Endodermal cell (in vitro differentiated cells): ENCODE measurements at regions not wholly inside any gene's neighbourhood (a gene's known extent, or its start where the extent isn't known, plus 50 kb on each side); places are given as distances from the start of the nearest gene placed in this dataset.

ENCODE experiments used
- DNase-seq: peaks from one replicate; pipeline ENCODE4 v3.0.0-alpha.2; 2017
- H3K27ac ChIP-seq: 2 replicates; pipeline ENCODE4 v1.5.1; 2013; ENCODE audit warnings: mild to moderate bottlenecking, low read depth, low read length, moderate library complexity
- H3K27me3 ChIP-seq: 2 replicates; pipeline ENCODE4 v1.6.1; 2013; ENCODE audit warnings: mild to moderate bottlenecking, low read length, moderate library complexity; ENCODE audit not compliant: insufficient read depth, control insufficient read depth, poor library complexity, severe bottlenecking
- H3K36me3 ChIP-seq: 2 replicates; pipeline ENCODE4 v1.7.0; 2013; ENCODE audit warnings: mild to moderate bottlenecking, low read length, moderate library complexity; ENCODE audit not compliant: control insufficient read depth, insufficient read depth
- H3K4me1 ChIP-seq: one replicate; pipeline ENCODE4 v1.7.0; 2013; ENCODE audit warnings: low read length; ENCODE audit not compliant: control insufficient read depth, insufficient read depth
- H3K4me3 ChIP-seq: 2 replicates; pipeline ENCODE4 v1.5.1; 2013; ENCODE audit warnings: mild to moderate bottlenecking, low read length, moderate library complexity
- H3K9ac ChIP-seq: 2 replicates; pipeline ENCODE4 v1.6.1; 2013; ENCODE audit warnings: mild to moderate bottlenecking, low read length, moderate library complexity; ENCODE audit not compliant: poor library complexity, severe bottlenecking; ENCODE audit errors: extremely low read depth
- H3K9me3 ChIP-seq: 2 replicates; pipeline ENCODE4 v1.6.1; 2013; ENCODE audit warnings: mild to moderate bottlenecking, low read length, moderate library complexity; ENCODE audit not compliant: control insufficient read depth
- H3K27ac Mint-ChIP-seq: 2 replicates; pipeline ENCODE4 v1.8.0; 2020; ENCODE audit warnings: mixed read lengths
- H3K27me3 Mint-ChIP-seq: 2 replicates; pipeline ENCODE4 v1.8.0; 2021; ENCODE audit warnings: mild to moderate bottlenecking, mixed read lengths; ENCODE audit not compliant: insufficient read depth
- H3K36me3 Mint-ChIP-seq: 2 replicates; pipeline ENCODE4 v1.8.0; 2020; ENCODE audit warnings: low read depth, mixed read lengths
- H3K4me1 Mint-ChIP-seq: 2 replicates; pipeline ENCODE4 v1.8.0; 2020; ENCODE audit warnings: mixed read lengths
- H3K4me3 Mint-ChIP-seq: 2 replicates; pipeline ENCODE4 v1.8.0; 2020; ENCODE audit warnings: mild to moderate bottlenecking, moderate library complexity, mixed read lengths
- H3K9me3 Mint-ChIP-seq: 2 replicates; pipeline ENCODE4 v1.8.0; 2020; ENCODE audit warnings: mild to moderate bottlenecking, mixed read lengths
- WGBS, 2 experiments: methylation state at CpG; one replicate each; pipeline versions ENCODE4 v1.1.5 to v1.1.7; 2013; ENCODE audit warnings: missing lambda C conversion rate in 2 of 2, mixed read lengths in 1 of 2; ENCODE audit not compliant: insufficient coverage in 1 of 2, insufficient read length in 1 of 2; 5-methylcytosine and 5-hydroxymethylcytosine counted together
- TF ChIP-seq, protein P1 (sequence below): fragments of 200-600 bp; sonication (generic); conservative IDR thresholded peaks from 2 replicates; pipeline ENCODE4 v1.5.0; 2021; ENCODE audit warnings: antibody characterized with exemption, mild to moderate bottlenecking

DNA sequence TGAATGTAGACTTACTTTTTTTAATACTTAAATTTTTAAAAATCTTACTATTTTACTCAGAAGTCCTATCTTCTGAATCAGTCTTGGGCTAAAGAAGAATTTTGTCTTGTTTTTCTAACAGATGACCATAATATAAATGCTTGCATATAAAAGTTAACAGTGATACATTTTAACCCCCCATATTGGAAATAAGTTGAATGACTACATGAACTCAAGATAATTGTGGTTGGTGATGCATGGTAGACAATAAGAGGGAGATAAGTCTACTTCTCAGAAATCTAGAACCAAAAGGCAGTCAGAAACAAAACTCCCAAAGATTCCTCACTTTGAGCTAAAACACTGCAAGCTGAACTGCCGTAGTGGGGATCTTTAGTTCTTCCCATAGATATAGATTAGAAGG, 868.4 kb upstream of the SOX9 start:
- DNase-seq = no peak
- Mint-ChIP-seq H3K4me1 (no peaks in the 10 kb centered on the region), H3K9me3 (no peaks in the 10 kb centered on the region), H3K27me3 (peaks cover 4% of the 10 kb centered on the region), H3K36me3 (no peaks in the 10 kb centered on the region), H3K27ac (no peak overlapping the region), H3K4me3 (no peak overlapping the region)
- H3K27me3 ChIP-seq = no peaks in the 10 kb centered on the region
- H3K4me3 ChIP-seq = no peak overlapping the region
- WGBS, 2 experiments = 0% methylated on average over 1 of the region's 1 CpG
- H3K36me3 ChIP-seq = no peaks in the 10 kb centered on the region
- H3K27ac ChIP-seq = no peak overlapping the region
- H3K4me1 ChIP-seq = no peaks in the 10 kb centered on the region
- no peak overlapping the region for H3K9ac ChIP-seq
- TF ChIP-seq, protein P1, sequence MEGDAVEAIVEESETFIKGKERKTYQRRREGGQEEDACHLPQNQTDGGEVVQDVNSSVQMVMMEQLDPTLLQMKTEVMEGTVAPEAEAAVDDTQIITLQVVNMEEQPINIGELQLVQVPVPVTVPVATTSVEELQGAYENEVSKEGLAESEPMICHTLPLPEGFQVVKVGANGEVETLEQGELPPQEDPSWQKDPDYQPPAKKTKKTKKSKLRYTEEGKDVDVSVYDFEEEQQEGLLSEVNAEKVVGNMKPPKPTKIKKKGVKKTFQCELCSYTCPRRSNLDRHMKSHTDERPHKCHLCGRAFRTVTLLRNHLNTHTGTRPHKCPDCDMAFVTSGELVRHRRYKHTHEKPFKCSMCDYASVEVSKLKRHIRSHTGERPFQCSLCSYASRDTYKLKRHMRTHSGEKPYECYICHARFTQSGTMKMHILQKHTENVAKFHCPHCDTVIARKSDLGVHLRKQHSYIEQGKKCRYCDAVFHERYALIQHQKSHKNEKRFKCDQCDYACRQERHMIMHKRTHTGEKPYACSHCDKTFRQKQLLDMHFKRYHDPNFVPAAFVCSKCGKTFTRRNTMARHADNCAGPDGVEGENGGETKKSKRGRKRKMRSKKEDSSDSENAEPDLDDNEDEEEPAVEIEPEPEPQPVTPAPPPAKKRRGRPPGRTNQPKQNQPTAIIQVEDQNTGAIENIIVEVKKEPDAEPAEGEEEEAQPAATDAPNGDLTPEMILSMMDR = no peak
- no peaks in the 10 kb centered on the region for H3K9me3 ChIP-seq

DNA sequence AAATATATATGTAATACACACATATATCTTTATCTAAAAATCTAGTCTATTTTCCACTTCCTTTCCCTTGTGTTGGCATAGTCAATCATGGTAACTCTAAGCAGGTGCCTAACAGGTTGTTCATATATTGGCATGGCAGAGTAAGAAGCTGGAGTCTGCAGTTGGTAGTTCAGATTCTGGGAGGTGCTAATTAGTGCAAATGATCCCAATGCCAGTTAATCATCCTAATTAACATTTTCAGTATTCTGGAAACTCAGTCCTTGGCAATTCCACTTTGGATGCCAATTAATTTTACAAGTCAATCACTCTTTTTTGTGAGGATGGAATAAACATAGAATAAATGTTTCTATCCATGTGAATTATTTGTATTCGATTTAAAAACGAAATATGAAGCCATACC, 863.7 kb upstream of the SOX9 start:
- DNase-seq = no peak
- TF ChIP-seq, protein P1 = no peak
- H3K4me1 Mint-ChIP-seq = no peaks in the 10 kb centered on the region
- peaks cover 4% of the 10 kb centered on the region for H3K27me3 Mint-ChIP-seq
- Histone ChIP-seq H3K9ac (no peak overlapping the region), H3K27me3 (no peaks in the 10 kb centered on the region), H3K9me3 (no peaks in the 10 kb centered on the region), H3K4me1 (no peaks in the 10 kb centered on the region), H3K36me3 (no peaks in the 10 kb centered on the region), H3K27ac (no peak overlapping the region), H3K4me3 (no peak overlapping the region)
- WGBS, 2 experiments = 86 to 100% methylated on average over 2 of the region's 2 CpGs
- no peak overlapping the region for H3K27ac Mint-ChIP-seq
- H3K4me3 Mint-ChIP-seq = no peak overlapping the region
- no peaks in the 10 kb centered on the region for H3K9me3 Mint-ChIP-seq
- no peaks in the 10 kb centered on the region for H3K36me3 Mint-ChIP-seq

DNA sequence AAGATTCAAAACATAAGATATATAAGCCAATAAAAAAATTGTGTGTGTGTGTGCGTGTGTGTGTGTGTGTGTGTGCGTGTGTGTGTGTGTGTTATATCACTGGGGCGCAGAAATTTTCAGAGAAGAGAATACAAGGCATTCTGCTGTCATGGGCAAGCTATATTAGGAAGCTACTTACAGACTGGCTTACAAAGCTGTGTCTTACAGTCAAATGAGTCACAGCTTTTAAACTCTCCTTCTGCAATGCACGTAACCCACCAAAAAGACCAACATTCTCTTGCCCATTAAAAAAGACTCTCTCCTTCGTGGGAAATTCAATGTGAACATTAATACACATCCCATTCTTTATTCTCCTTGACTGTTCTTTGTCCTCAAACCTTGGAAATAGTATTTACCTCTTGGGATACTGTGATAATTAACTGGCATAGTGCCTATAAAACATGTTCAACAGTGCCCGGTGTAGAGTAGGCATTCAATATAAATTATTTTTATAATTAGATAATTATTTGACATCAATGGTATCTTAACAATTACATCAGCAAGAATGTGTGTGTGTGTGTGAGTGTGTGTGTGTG, 860.4 kb upstream of the SOX9 start:
- H3K36me3 Mint-ChIP-seq = no peaks in the 10 kb centered on the region
- H3K27me3 ChIP-seq = no peaks in the 10 kb centered on the region
- no peak overlapping the region for H3K27ac Mint-ChIP-seq
- no peaks in the 10 kb centered on the region for H3K4me1 Mint-ChIP-seq
- H3K4me3 ChIP-seq = no peak overlapping the region
- H3K27ac ChIP-seq = no peak overlapping the region
- no peaks in the 10 kb centered on the region for H3K36me3 ChIP-seq
- H3K4me3 Mint-ChIP-seq = no peak overlapping the region
- TF ChIP-seq, protein P1 = no peak
- peaks cover 2% of the 10 kb centered on the region for H3K9me3 Mint-ChIP-seq
- H3K4me1 ChIP-seq = no peaks in the 10 kb centered on the region
- no peak for DNase-seq
- no peaks in the 10 kb centered on the region for H3K27me3 Mint-ChIP-seq
- H3K9ac ChIP-seq = no peak overlapping the region
- 51 to 83% methylated on average over 2 to 5 of the region's 6 CpGs for WGBS, 2 experiments
- no peaks in the 10 kb centered on the region for H3K9me3 ChIP-seq
